CD4-positive, alpha-beta T cell treated with Interleukin-21 for 1 hour (primary cell): ENCODE measurements at regions not wholly inside any gene's neighbourhood (a gene's known extent, or its start where the extent isn't known, plus 50 kb on each side); places are given as distances from the start of the nearest gene placed in this dataset.
"Not testable (repeated sequence)": the region's sequence is repeated elsewhere in the genome, so short reads cannot be mapped to it uniquely, and the experiment has no call there.

Experiments used
- DNase-seq: peaks from one replicate; pipeline ENCODE4 v3.0.0-alpha.2; 2020

DNA sequence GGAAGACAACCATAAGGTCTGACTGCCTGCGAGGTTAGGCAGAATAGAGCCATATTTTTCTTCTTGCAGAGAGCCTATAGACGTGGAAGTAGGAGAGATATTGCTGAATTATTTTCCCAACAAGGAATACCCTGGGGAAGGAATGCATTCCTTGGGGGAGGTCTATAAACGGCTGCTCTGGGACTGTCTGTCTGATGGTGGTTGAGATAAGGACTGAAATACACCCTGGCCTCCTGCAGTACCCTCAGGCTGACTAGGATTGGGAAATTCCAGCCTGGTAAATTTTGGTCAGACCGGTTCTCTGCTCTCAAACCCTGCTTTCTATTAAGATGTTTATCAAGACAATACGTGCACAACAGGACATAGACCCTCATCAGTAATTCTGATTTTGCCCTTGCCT, 617.5 kb upstream of the GRIN3A start:
- DNase-seq = no peak

- DNase-seq = no peak
These were observed 615.6 kb upstream of the GRIN3A start for GRCh38 chr9:102354041-102354440.

GRCh38 chr9:102337471-102337870, 599.0 kb upstream of the GRIN3A start:
- DNase-seq = not testable (repeated sequence)

DNA sequence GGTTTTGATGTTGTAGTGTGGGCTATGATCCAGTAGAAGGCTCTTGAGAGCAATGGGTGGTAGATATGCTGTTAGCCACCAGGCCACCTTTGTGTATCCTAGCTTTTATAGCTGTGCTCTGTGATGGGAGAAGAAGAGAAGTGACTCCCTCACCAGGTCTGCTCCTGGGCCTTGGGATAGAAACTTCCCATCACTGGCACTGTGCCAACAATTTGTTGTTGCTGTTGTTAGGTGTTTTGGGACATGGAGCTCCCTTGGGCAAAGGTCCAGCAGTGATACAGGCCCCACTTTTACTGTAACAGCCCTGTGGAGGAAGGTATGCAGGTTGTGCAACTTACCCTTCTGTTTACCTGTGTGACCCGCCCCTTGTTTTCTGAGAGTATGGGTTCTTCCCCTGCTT, 570.9 kb upstream of the GRIN3A start:
- no peak for DNase-seq

- DNase-seq = no peak
These were observed 556.7 kb upstream of the GRIN3A start for GRCh38 chr9:102295188-102295587.

DNA sequence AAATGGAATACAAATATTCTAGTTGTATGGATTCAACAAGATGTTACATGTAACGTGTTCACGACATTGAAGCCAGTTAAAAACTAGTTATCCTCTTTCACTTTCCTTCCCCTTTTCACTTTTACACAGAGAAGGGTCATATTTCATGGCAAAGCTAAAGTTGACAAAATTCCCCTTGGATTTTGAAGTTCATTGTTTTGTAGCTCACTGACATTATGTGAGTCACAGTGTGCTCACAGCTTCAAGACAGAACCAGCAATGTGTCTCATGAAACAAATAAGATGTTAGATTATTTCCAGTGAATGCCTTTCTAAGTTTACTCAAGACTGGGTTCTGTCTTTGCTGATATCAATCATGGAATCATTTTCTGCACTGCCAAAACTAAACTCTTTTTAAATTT, 535.5 kb upstream of the GRIN3A start:
- DNase-seq = no peak

GRCh38 chr9:102253099-102253498, 514.7 kb upstream of the GRIN3A start:
- DNase-seq = no peak

GRCh38 chr9:102244916-102245315, 506.5 kb upstream of the GRIN3A start:
- DNase-seq = no peak

DNA sequence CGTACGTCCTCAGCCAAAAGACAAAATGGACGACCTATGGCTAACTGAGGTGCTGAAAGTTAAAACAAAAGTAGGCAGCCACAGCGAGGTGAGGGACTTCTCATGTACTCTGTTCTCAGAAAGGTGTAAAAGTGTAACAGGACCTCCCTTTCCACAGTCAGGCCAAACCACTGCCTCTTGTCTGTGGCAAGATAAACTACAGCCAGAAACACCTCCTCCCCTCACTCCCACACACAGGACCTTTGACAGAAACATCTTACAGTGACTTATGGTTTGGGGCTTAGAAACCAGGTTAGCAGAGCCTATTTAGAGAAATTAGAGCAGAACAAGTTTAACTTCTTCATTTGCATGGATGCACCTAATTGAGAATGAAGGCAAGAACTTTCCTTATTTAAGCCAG, 499.1 kb upstream of the GRIN3A start:
- no peak for DNase-seq

- no peak for DNase-seq
These were observed 498.6 kb upstream of the GRIN3A start for GRCh38 chr9:102237094-102237493.

DNA sequence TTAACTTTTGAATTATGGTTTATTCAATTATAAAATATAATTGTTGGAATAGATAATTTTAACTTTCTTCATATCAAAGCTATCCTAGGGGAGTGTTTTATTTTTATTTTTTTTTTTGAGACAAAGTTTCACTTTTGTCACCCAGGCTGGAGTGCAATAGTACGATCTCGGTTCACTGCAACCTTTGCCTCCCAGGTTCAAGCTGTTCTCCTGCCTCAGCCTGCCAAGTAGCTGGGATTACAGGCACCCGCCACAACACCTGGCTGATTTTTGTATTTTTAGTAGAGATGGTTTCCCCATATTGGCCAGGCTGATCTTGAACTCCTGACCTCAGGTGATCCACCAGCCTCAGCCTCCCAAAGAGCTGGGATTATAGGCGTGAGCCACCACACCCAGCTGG, 489.0 kb upstream of the GRIN3A start:
- DNase-seq = not testable (repeated sequence)

GRCh38 chr9:102225841-102226441, 487.5 kb upstream of the GRIN3A start:
- DNase-seq = no peak

- DNase-seq = not testable (repeated sequence)
These were observed 485.1 kb upstream of the GRIN3A start for GRCh38 chr9:102223320-102224136.

GRCh38 chr9:102209176-102209575, 470.7 kb upstream of the GRIN3A start:
- no peak for DNase-seq

DNA sequence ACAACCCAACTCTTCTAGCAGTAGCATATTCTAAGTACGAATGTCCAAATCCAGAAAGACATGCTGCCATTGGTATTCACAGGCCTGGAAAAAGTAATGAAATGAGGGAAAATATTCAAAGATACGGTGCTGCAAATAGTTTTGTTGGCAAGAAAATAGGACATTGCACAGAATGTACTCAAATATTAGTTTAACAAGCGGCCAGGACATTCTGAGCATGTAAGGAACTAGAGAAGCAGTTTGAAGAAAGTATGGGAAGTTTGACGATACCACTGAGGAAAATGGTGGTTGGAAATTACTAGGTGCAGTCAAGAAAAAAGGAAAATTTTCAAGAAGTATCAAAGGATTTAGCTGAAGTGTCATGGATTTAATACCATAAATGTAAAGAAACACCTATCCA, 468.0 kb upstream of the GRIN3A start:
- DNase-seq = no peak

DNA sequence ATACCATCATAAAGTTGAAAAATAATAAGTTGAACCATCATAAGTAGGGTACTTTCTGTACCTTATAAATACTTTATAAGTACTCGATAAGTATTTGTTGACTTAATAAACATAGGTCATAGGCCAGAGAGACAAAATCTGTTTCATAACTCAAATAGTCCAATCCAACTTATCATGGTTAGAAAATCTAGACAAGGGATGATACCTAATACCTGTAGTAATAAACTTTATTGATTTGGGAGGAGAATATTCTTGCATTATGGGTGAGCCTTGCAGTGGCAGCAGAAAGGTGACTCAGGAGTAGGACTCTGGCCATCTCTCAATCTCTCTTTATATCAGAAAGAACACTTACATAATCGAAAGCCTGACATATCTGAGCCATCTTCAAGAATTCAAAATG, 466.8 kb upstream of the GRIN3A start:
- DNase-seq = no peak

- no peak for DNase-seq
These were observed 463.7 kb upstream of the GRIN3A start for GRCh38 chr9:102202126-102202525.

- DNase-seq = no peak
These were observed 447.5 kb upstream of the GRIN3A start for GRCh38 chr9:102185962-102186361.

DNA sequence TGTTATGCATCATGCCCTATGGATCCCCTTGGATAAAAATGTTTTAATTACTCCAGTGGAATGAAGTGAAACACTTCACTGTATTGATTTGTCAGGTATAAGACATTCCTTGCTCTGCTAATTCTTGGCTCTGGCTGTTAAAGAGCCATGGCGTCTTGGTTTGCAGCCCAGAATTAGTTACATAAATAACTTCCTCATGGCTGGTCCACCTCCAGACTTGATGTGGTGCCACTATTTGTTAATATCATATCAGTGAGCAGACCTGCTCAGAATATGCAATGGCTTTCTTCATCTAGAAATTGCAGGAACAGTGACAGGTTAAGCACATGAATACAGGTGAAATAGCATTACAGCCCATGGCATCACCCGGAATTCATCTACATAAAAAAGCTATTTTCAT, 446.9 kb upstream of the GRIN3A start:
- no peak for DNase-seq

- no peak for DNase-seq
These were observed 440.4 kb upstream of the GRIN3A start for GRCh38 chr9:102178811-102179210.

- DNase-seq = not testable (repeated sequence)
These were observed 435.8 kb upstream of the GRIN3A start for GRCh38 chr9:102174202-102174601.

- no peak for DNase-seq
These were observed 425.8 kb upstream of the GRIN3A start for GRCh38 chr9:102164247-102164646.

- DNase-seq = not testable (repeated sequence)
These were observed 414.6 kb upstream of the GRIN3A start for GRCh38 chr9:102153081-102153480.

DNA sequence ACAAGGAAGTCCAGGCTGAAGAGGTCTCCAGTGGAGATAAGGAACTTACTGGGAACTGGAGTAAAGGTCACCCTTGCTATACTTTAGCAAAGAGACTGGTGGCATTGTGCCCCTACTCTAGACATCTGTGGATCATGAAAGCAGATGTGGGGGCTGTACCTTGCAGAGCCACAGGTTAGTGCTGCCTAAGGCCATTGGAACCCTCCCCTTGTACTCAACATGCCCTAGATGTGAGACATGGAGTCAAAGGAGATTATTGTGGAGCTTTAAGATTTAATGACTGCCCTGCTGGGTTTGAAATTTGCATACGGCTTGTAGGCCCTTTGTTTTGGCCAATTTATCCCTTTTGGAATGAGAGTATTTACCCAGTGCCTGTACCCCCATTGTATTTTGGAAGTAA, 397.3 kb upstream of the GRIN3A start:
- DNase-seq = no peak

- no peak for DNase-seq
These were observed 386.0 kb upstream of the GRIN3A start for GRCh38 chr9:102124465-102124864.
